GM13976 (cell line): ENCODE measurements at regions not wholly inside any gene's neighbourhood (a gene's known extent, or its start where the extent isn't known, plus 50 kb on each side); places are given as distances from the start of the nearest gene placed in this dataset.
"Not testable (repeated sequence)": the region's sequence is repeated elsewhere in the genome, so short reads cannot be mapped to it uniquely, and the experiment has no call there.

Experiments used
- DNase-seq: peaks from one replicate; pipeline ENCODE4 v3.0.0; 2012; ENCODE audit warnings: low spot score
- in situ Hi-C: fragments of 300-500 bp; cut with MboI; formaldehyde crosslinking; loops from one replicate; pipeline ENCODE4 v1.12.0; 2022; ENCODE audit warnings: low sequenced_read_pairs, mixed read lengths, inconsistent platforms; ENCODE audit not compliant: unreplicated experiment
- TF ChIP-seq, protein P1 (sequence below): IDR thresholded peaks from 2 replicates; pipeline ENCODE4 v1.5.1; 2012; ENCODE audit warnings: borderline replicate concordance, mild to moderate bottlenecking; ENCODE audit not compliant: insufficient read depth; ENCODE audit errors: extremely low read depth, missing control alignments, control extremely low read depth

GRCh38 chr2:195575016-195575415 lies 82.0 kb upstream of the SLC39A10 start:
- TF ChIP-seq, protein P1, sequence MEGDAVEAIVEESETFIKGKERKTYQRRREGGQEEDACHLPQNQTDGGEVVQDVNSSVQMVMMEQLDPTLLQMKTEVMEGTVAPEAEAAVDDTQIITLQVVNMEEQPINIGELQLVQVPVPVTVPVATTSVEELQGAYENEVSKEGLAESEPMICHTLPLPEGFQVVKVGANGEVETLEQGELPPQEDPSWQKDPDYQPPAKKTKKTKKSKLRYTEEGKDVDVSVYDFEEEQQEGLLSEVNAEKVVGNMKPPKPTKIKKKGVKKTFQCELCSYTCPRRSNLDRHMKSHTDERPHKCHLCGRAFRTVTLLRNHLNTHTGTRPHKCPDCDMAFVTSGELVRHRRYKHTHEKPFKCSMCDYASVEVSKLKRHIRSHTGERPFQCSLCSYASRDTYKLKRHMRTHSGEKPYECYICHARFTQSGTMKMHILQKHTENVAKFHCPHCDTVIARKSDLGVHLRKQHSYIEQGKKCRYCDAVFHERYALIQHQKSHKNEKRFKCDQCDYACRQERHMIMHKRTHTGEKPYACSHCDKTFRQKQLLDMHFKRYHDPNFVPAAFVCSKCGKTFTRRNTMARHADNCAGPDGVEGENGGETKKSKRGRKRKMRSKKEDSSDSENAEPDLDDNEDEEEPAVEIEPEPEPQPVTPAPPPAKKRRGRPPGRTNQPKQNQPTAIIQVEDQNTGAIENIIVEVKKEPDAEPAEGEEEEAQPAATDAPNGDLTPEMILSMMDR: no peak
- DNase-seq: no peak
- in situ Hi-C loops: no loop called here

DNA sequence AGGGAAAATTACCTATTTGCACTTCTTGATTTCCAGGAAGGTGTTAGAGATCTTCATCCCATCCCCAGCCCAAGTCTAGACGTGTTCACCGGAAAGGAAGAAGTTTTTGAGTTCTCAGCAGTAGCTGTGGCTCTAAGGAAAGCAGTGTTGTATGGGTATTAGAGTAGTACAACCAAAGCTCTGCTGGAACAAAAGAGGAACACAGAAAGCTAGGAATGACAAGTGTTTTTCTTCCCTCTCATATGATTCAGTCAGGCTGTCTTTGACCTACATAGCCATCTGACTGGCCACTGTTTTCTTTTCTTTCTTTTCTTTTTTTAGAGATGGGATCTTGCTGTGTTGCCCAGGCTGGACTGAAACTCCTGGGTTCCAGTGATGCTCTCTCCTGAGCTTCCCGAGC lies 82.7 kb upstream of the SLC39A10 start:
- no peak for DNase-seq
- TF ChIP-seq, protein P1: no peak
- in situ Hi-C loops: no loop called here

- no peak for DNase-seq
- in situ Hi-C loops: no loop called here
- TF ChIP-seq, protein P1: no peak
Observed at GRCh38 chr2:195572895-195573683, 83.9 kb upstream of the SLC39A10 start.

DNA sequence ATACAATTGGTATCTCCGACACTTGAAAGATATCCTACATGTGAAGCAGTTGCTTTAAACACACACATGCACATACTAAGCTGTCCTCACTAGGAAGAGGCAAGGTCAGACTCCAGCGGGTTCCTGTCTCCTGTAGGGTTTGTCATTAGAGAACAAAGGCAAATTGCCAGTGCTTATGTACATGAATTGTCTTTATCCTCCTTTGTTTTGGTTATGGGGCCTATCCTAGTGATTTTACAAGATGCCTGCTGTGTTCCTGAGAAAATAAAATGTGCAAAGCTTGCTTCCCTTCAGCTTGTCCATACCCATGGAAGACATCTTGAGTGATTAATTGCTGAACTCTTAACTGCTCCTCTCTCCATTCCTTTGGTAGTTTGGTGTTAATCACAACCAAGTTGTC lies 86.7 kb upstream of the SLC39A10 start:
- TF ChIP-seq, protein P1: no peak
- no peak for DNase-seq
- in situ Hi-C loops: no loop called here

- no peak for DNase-seq
- in situ Hi-C loops: no loop called here
- TF ChIP-seq, protein P1: no peak
Observed at GRCh38 chr2:195569255-195569654, 87.8 kb upstream of the SLC39A10 start.

GRCh38 chr2:195564625-195565135 lies 92.3 kb upstream of the SLC39A10 start:
- DNase-seq, in situ Hi-C loops: not testable (repeated sequence)

DNA sequence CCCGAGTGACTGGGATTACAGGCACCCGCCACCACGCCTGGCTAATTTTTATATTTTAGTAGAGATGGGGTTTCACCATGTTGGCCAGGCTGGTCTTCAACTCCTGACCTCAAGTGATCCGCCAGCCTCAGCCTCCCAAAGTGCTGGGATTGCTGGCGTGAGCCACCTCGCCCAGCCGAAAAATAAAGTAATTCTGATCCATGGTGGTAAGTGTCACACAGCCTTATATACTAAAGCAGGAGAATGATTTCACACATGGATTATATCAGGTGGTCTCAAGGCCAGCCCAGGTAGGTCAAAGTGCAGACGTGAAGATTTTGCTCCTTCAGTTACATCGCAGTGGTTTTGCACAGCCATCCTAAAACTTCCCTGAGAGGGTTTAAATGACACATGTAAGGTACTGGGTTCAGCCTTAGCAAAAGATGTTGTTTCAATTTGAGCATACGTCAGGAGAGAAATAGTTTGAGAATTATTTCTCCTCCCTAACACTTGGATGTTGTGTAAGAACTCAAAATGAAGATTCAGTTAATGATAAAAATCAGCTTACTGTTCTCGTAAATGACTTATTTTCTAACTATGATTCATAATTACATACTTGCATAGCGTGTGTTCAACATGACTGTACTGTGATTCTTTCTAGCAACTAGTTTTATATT lies 93.0 kb upstream of the SLC39A10 start:
- TF ChIP-seq, protein P1: no peak
- in situ Hi-C loops: no loop called here
- no peak for DNase-seq
